Loucy (cell line): ENCODE measurements at regions not wholly inside any gene's neighbourhood (a gene's known extent, or its start where the extent isn't known, plus 50 kb on each side); places are given as distances from the start of the nearest gene placed in this dataset.

Experiments
- H2AFZ ChIP-seq: fragments of 200-600 bp; sonication (generic); 2 replicates; pipeline ENCODE4 v1.6.0; 2016; ENCODE audit warnings: antibody characterized with exemption, mild to moderate bottlenecking, low read length, moderate library complexity
- H3F3A ChIP-seq: fragments of 200-600 bp; 2 replicates; pipeline ENCODE4 v1.6.0; 2016; ENCODE audit warnings: antibody characterized with exemption, low read depth, mild to moderate bottlenecking
- H3K27me3 ChIP-seq: fragments of 200-600 bp; sonication (generic); 2 replicates; pipeline ENCODE4 v1.6.1; 2014; ENCODE audit warnings: low read length, mild to moderate bottlenecking; ENCODE audit not compliant: insufficient read depth, poor library complexity, severe bottlenecking
- H3K36me3 ChIP-seq: fragments of 200-600 bp; sonication (generic); 2 replicates; pipeline ENCODE4 v1.6.1; 2016; ENCODE audit warnings: low read length; ENCODE audit not compliant: insufficient read depth
- H3K4me1 ChIP-seq: fragments of 200-600 bp; sonication (generic); 2 replicates; pipeline ENCODE4 v1.5.1; 2014; ENCODE audit warnings: low read length, mild to moderate bottlenecking; ENCODE audit not compliant: insufficient read depth, poor library complexity, severe bottlenecking
- H3K4me2 ChIP-seq: fragments of 200-600 bp; sonication (generic); 2 replicates; pipeline ENCODE4 v1.6.0; 2014; ENCODE audit warnings: antibody characterized with exemption, low read length, low read depth, mild to moderate bottlenecking; ENCODE audit not compliant: poor library complexity, severe bottlenecking
- H3K4me3 ChIP-seq: fragments of 200-600 bp; sonication (generic); 2 replicates; pipeline ENCODE4 v1.5.1; 2014; ENCODE audit warnings: low read length, mild to moderate bottlenecking, mixed read lengths; ENCODE audit not compliant: poor library complexity, severe bottlenecking
- H3K79me2 ChIP-seq: fragments of 200-600 bp; sonication (generic); 2 replicates; pipeline ENCODE4 v1.6.1; 2014; ENCODE audit warnings: low read length; ENCODE audit not compliant: insufficient read depth
- H3K9ac ChIP-seq: fragments of 200-600 bp; sonication (generic); 2 replicates; pipeline ENCODE4 v1.6.0; 2014; ENCODE audit warnings: mild to moderate bottlenecking, low read depth, low read length, moderate library complexity; ENCODE audit not compliant: poor library complexity, severe bottlenecking
- H3K9me2 ChIP-seq: fragments of 200-600 bp; sonication (generic); replicated peaks from 2 replicates; pipeline ENCODE4 v1.6.1; 2016; ENCODE audit warnings: low read depth, low read length, mixed read lengths
- H3K9me3 ChIP-seq: fragments of 200-600 bp; sonication (generic); 2 replicates; pipeline ENCODE4 v1.6.1; 2014; ENCODE audit warnings: mild to moderate bottlenecking, antibody characterized with exemption, low read length, low read depth; ENCODE audit not compliant: insufficient read depth
- H4K20me1 ChIP-seq: fragments of 200-600 bp; sonication (generic); 2 replicates; pipeline ENCODE4 v1.6.0; 2014; ENCODE audit warnings: antibody characterized with exemption, low read length, mild to moderate bottlenecking; ENCODE audit not compliant: insufficient read depth, poor library complexity, severe bottlenecking
- EZH2phosphoT487 ChIP-seq: fragments of 200-600 bp; IDR thresholded peaks from 2 replicates; pipeline ENCODE4 v1.6.1; 2018; ENCODE audit warnings: antibody characterized with exemption, mild to moderate bottlenecking, moderate library complexity, borderline replicate concordance
- TF ChIP-seq, protein P1 (sequence below): fragments of 200-600 bp; sonication (generic); conservative IDR thresholded peaks from 2 replicates; pipeline ENCODE4 v1.5.1; 2014; ENCODE audit warnings: mild to moderate bottlenecking, antibody characterized with exemption, low read length

DNA sequence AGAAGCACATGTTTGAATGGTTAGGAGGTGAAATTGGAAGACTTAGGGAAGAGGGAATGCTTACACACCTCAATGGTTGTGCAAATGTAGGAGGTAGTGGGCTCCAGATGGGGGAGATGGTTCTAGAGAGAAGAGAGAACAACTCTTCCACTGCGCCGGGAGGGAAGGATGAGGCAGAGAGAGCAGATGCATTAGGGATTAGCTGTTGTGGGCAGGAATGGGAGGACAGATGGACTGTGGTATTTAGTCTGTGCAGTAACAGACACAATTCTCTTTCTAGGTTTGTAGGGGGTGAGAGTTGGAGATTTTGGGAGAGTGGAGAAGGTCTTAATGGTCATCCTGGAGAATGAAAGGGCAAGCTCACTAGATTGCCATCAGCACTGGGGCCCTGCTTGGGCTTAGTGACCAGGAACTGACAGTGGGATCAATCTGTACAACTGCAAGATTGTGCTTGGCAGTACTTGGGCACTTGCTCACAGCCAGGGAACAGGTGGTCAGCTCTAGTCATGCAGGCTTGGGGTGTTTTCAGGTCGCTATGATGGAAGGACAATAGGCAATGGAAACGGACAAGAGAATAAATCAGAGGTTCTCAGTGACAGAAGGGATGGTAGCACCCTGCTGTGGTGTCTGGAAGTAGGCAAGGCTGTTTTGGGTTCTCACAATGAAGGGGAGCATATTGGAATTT lies 182.0 kb upstream of the MYLIP start:
- Histone ChIP-seq H3K9me2 (no peaks in the 10 kb centered on the region), H3F3A (no peaks in the 10 kb centered on the region), H2AFZ (no peak overlapping the region), H4K20me1 (no peaks in the 10 kb centered on the region), H3K27me3 (no peaks in the 10 kb centered on the region), H3K79me2 (no peaks in the 10 kb centered on the region), H3K9me3 (no peaks in the 10 kb centered on the region), H3K36me3 (no peaks in the 10 kb centered on the region), H3K9ac (no peak overlapping the region), H3K4me2 (no peak overlapping the region), H3K4me1 (peaks cover under 1% of the 10 kb centered on the region), H3K4me3 (no peak overlapping the region)
- TF ChIP-seq, protein P1, sequence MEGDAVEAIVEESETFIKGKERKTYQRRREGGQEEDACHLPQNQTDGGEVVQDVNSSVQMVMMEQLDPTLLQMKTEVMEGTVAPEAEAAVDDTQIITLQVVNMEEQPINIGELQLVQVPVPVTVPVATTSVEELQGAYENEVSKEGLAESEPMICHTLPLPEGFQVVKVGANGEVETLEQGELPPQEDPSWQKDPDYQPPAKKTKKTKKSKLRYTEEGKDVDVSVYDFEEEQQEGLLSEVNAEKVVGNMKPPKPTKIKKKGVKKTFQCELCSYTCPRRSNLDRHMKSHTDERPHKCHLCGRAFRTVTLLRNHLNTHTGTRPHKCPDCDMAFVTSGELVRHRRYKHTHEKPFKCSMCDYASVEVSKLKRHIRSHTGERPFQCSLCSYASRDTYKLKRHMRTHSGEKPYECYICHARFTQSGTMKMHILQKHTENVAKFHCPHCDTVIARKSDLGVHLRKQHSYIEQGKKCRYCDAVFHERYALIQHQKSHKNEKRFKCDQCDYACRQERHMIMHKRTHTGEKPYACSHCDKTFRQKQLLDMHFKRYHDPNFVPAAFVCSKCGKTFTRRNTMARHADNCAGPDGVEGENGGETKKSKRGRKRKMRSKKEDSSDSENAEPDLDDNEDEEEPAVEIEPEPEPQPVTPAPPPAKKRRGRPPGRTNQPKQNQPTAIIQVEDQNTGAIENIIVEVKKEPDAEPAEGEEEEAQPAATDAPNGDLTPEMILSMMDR, result no peak
- TF ChIP-seq EZH2phosphoT487, result no peak

DNA sequence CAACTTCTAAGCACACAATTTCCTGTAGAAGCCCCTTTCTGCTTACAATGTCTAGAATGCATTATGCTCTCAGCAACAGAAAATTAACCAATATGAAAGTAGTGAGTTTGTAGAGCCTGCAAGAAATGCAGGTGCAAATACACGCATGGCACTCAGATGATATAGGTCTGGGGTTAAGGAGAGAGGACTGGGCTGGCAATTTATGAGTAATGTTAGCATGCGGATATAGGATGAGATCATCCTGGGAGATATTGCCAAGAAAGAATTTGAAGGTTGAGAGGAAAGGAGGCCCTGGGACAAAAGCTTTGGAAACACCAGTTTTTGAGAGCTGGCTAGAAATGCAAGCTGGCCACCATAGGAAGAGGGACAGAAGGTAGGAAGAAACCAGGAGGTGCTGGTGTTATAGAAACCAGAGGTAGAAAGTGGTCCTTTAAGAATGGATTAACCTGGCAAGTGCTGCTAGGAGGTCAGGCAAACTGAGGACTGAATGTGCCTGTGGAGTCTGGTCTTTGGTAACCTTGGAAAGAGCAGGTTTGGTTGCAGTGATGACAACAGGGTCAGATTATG lies 183.2 kb upstream of the MYLIP start:
- Histone ChIP-seq H3K79me2 (no peaks in the 10 kb centered on the region), H3F3A (no peaks in the 10 kb centered on the region), H4K20me1 (no peaks in the 10 kb centered on the region), H3K36me3 (no peaks in the 10 kb centered on the region), H3K4me3 (no peak overlapping the region), H2AFZ (no peak overlapping the region), H3K9me2 (no peaks in the 10 kb centered on the region), H3K27me3 (no peaks in the 10 kb centered on the region), H3K4me1 (no peaks in the 10 kb centered on the region), H3K9ac (no peak overlapping the region), H3K4me2 (no peak overlapping the region), H3K9me3 (no peaks in the 10 kb centered on the region)
- TF ChIP-seq EZH2phosphoT487, result no peak
- TF ChIP-seq, protein P1, result no peak

DNA sequence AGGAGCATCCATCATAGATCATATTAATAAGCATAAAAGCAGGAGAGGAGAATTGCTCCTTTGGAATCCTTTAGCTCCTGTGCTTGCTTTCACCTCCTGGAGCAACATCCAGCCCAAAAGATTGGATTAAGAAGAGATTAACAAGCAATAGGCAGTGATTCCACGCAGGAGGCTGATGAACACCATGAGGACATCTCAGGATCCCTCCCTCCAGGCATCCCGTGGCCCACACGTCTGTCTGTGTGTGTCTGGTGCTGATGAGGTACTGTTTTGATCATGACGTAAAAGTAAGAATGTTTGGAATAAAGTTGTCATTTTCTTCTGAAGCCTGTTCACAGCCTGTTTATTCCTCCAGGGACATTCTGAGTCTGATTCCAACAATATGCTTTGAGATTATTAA lies 185.5 kb upstream of the MYLIP start:
- Histone ChIP-seq H3K4me2 (no peak overlapping the region), H3K27me3 (no peaks in the 10 kb centered on the region), H2AFZ (no peak overlapping the region), H3K9me2 (no peaks in the 10 kb centered on the region), H3K9ac (no peak overlapping the region), H3K36me3 (no peaks in the 10 kb centered on the region), H3K79me2 (no peaks in the 10 kb centered on the region), H3K4me3 (no peak overlapping the region), H4K20me1 (no peaks in the 10 kb centered on the region), H3F3A (no peaks in the 10 kb centered on the region), H3K9me3 (no peaks in the 10 kb centered on the region), H3K4me1 (no peaks in the 10 kb centered on the region)
- TF ChIP-seq, protein P1, result no peak
- TF ChIP-seq EZH2phosphoT487, result no peak
